ENCODE measurements at regions not wholly inside any gene's neighbourhood (a gene's known extent, or its start where the extent isn't known, plus 50 kb on each side); places are given as distances from the start of the nearest gene placed in this dataset.
A peak's percentile ranks its signal among the peaks of the same experiment; 100 is the strongest.

DNA sequence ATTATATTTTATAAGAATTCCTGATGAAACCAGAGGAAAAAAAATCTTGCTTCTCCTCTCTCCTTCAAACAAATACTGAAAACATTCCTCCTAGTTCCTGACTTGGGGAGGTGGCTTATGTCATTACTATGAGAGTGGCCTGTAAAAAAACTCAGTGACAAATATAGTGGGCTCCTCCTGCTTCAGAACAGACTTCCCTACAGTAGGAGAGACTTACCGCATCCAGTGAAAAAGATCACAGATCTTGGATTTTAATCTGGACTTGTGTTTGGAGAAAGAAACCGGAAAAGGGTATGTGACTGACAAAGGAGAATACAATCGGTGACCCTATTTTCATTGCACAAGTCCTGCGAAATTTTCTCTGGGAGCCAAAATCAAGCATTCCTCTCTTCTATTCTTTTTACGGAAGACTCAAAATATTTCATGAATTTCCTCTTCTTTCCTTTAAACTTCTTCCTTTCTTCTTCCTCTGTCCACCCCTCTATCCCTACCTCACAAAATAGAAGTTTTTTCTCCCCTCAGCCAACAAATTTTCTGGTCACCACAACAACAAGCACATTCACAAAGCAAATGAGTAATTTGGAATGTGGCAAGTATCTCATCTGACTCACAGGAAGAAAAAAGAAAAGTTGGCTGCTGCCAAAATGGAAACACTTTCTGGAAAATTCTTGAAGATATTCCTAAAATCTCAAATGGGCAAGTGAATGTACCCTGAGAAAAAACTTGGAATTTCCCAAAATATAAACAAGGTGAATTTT lies 185.1 kb upstream of the CDKN3 start:
- no peak for ATAC-seq

DNA sequence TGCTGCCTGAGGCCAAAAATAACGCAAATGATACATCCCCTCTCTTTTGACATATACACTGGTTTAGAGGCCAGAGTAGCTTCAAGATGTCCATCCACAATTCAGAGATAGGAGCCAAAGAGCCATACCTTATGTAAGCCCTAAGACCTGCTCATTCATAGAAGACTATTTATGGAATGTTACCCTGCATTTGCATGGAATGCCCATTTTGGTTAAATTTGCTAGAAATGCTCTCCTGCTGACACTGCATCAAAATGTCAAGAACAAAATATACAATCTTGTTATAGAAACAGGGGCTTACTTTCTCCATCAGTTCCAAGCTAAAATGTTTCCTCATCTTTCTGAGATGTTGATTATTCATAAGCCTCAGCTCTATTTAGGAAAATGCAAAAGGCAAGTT lies 183.3 kb upstream of the CDKN3 start:
- no peak for ATAC-seq

DNA sequence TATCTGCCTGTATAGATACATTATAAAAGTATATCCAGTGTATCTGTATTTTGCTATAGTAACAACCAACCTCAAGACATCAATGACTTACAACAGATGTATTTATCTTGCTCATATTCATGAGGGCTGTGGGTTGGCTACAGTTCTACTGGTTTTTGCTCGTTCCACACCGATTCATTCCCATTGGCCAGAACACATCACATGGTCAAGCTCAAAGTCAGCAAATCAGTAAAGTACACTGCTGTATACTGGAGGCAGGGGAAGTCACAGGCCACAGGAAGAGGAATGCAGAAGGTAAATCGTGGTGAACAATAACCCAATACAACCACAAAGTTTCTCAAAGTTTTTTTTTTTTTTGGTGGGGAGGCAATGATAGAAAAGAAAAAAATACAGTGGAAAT lies 180.0 kb upstream of the CDKN3 start:
- ATAC-seq, result no peak

DNA sequence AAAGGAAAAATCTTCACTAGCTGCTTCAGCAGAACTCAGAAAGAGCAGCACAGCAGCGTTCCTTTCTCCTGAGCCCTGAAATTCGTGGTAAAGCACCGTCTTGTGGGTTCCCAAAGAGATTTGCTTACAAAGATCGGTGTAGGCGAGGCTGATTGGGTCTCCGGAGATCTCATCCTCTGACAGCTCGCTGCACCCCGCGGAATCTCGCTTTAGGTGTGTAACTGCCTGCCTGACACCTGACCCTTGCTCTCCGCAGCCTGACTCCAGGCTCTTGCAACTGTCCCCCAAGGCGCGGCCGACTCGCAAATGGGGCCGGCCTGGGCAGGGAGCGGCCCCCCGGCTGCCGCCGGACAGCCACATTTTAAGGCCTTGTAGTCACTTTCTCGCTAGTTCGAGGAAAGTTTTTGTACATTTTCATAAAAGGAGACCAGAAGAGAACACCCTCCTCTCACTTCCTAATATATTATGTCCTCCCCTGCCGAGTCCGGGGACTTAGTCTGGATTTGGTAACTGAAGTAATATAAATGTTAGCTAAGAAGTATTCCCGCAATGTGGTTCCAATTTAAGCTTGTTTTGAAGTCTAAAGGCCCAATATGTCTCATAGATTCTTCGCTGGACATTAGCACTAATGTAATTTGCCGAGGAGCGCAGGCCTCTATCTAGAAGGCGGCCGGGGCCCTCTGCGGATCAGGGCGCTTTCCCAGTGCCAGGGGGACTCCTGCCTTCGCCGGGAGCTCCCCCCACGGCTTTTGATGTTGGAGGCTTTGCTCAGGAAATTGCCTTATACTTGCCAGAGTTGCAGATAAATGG lies 177.3 kb upstream of the CDKN3 start:
- no peak for ATAC-seq

DNA sequence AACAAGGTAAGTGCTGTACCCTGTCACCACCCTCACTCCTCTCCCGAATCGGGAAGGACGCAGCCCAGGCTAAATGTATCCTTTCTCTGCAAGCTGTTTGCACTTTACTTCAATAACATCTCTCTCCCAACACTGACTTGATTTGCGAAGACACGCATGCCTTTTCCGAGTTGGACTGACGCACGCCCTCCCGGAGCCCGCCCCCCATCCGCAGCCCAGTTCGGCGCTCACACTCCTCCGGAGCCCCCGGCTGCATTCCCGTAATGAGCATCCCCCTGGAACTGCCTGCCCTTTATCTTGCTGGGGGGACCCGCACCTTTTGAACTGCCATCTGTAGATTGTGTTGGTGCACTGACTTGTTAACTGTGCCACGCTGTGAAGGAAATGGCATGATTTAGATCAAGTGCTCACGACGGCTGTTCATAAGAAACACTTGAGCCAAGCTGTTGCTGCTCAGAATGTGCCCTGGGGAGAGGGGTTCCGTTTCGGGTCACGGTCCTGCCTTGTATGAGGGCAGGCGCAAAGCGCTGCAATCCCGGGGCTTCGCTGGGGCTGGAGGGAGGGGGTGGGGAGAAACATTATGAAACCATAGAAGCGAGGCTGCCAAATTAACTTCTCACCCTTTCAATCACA lies 176.6 kb upstream of the CDKN3 start:
- ATAC-seq, result no peak

DNA sequence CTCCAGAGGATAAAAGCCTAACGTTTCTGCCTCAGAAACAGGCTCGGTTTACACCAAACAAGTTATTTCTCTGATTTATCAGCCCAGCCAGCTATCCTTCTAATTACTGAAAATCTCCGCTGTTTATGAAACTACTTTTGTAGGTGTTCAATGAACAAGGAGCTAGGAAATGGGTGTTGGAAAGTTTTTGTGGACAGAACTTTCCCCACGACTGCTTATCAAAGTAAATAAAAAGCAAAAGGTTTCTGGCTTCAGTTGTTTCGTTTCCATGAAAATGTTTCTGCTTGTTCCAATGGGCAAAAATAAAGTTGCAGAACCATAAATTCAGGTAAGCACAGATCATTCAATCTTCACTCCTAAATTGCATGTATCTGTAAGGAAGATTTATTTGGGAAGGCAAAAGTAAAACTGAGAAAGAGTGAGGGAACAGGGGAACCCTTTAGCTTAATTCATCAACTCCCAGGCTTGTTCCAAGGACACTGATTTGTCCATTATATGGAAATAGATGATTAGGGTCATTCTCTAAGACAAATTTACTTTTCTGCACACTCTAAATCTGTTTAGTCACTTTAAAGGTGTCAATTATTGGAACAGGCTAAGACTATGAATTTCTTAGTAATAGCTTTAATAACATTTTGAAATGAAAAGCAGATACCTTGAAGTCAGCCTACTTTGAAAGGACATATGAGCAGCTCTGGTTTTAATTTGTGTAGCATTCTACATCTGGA lies 175.9 kb upstream of the CDKN3 start:
- no peak for ATAC-seq

DNA sequence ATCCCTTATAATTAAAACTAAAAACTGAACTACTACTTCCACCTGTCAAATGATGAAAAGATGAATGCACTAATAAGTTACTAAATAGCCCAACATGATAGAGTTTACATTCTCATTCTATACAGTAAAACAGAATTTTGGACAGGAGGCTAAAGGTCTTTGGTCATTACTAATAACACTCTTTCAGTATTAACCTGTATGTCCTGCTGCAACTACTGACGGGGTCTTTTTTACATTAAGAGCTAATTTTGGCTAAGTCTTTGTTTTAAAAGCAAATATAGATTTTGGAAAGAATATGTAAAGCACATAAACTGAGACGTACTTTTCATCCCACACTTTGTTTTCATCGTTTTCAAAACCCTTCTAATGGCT lies 175.4 kb upstream of the CDKN3 start:
- no peak for ATAC-seq

DNA sequence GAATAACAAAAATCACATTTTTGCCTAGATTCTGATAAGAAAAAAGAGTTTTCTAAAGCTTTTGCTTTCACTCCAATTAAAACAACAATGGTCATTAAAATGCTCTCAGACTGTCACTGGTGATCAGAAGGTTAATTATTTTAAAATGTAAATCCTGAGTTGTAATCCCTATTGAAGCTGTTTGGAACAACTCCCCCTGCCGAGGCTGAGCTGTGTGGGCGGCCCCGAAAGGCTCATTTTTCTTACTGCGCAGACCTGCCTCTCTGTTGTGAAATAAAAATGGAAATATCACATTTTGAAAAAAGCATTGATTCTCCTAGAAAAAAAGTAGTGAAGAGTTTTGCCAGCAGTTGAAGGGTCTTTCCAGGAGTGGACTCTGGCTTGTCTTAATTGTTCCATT lies 174.8 kb upstream of the CDKN3 start:
- no peak for ATAC-seq

DNA sequence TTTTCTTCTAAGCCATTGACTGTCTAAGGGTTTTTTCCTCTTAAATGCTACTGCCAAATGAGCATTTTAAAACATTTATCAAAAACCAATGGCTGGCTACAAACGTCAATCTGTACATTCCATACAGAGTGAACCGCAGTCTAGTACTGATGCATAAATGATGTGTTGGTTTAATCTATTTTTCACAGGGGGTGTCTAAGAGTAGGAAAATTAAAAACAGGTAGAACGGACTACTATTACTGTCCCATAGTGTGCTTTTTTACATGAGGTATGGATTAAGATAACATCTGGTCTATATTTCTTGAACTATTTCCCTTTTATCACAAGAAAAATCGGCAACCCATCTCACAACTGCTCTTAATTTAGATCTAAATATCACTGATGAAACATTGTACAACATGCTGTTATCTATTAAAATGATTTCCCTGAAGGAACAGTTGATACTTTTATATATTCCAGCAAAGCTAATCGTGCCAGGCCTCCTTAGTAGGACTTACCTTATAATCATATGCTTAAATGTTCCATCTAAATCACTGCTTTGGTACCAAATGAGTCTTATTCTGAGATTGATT lies 172.9 kb upstream of the CDKN3 start:
- no peak for ATAC-seq

DNA sequence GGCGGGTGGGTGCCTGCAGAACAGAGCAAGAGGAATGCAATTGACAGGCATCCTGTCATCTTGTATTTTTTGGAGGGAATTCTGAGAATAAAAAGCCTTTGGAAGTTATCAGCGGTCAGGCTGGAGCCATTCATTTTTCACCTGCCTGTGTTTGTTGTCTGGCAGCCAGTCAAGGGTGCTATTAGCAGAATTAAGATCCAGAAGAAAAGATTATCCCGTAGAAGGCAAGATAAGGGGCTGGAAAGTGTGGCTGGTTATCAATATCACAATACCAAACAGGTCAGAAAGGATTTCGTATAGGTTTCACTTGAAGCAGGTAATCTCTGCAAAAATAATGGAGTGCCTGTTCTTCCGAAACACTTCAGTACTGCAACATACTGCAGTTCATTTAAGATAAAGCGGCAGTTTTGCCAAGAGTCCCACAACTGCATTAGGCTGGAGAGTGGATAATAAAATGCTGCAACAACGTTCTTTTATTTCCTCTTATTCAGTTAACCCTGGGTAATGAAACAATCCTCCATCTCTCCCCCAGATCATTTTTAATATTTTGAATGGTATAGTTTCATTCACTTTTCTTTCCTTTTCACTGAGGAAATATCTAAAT lies 171.2 kb upstream of the CDKN3 start:
- ATAC-seq, result no peak

DNA sequence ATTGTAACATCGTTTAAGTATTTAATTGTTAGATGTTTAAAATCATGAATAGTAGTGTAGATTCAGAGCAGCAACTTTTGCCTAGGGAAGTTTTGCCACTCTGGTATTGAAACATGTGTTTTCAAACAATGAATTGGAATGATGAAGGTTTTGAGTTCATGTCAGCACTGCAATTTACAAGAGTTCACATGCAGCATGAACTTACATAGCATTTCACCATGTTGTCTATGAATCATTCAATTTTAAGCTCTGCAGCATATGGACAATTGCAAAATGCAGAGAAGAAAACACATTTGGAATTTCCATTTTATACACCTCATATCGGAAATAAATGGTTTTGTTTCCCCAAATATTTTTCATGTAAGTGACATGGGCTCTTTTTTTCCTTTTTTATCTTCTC lies 170.7 kb upstream of the CDKN3 start:
- ATAC-seq, result peak; percentile 43

DNA sequence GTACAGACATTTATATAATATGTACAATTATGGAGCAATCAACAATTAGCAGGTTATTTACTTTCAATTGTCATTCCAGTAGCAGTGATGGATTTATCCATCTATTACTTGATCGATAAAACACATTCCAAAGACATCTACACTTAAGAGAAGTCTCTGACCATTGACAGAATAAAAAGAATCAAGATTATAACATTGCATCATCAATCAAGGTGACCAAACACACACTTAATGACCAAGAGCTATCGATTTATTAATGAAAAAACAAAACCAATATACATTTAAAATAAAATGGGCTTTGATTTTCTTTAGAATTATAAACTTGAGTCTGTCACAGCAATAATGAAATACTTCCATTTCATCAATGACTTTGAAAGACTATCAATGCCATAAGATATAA lies 170.2 kb upstream of the CDKN3 start:
- ATAC-seq, result no peak

DNA sequence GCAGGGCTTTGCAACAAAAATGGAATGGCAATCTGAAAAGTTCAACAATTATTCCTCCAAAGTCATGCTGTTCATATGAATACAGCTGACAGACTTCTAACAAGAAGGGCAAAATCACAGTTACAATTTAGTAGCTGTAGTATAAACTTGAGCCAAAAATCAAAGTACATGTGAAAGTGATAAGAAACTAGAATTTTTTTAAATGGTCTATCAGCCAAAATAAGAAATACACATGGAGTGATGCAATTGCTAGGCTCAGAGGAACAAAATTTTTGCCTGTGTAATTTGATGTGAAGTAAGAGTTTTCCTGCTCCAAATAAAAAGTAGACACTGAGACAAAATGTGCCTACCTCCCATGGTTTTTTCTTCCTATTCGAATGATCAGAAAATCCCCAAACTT lies 167.7 kb upstream of the CDKN3 start:
- ATAC-seq, result no peak

DNA sequence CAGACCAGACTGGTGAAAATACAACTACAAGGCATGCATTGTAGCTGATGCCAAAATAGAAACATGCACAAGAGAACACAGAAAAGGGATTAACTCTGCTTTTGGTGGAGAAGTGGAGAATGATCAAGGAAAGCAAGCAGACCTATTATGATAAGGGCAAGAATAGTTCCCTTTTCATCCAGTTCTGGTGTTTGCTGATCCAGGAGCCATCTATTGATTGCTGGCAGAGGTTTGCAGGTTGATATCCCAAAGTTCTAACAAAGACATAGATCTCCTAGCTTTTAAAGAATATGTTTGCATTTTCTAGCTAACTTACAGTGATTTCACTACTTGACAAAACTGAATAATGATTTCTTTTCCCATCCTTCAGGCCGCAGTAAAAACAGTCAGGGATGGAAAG lies 166.2 kb upstream of the CDKN3 start:
- ATAC-seq, result no peak

DNA sequence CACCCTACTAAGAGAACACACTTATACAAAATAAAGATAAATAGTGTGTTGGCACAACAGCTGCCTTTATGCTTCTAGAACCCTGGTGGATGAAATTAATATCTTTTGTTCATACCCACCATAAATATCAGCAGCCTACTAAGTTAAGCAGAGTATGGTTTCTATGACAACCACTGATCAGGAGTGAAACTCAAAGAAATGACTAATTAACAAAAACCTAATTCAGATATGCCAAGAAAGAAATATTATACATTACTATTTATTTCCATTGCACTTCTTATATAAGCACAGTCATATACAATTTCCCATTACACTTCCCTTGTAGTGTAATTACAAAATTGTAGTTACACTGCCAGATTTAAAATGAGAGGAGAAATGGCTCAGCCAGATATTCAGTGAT lies 164.1 kb upstream of the CDKN3 start:
- ATAC-seq, result no peak

DNA sequence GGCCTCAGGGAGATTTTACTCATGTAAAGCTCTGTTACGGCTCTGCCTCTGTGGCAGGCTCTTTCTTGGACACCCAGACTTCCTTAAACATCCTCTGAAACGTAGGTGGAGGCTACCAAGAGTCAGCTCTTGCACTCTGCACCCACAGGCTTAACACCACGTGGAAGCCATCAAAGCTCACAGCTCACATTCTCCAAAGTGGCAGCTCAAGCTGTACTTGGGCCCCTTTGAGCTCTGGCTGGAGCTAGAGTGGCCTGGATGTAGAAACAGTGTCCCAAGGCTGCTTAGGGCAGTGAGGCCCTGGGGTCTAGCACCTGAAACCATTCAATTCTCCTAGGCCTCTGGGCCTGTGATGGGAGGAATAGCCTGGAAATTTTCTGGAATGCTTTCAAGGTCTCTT lies 155.3 kb upstream of the CDKN3 start:
- no peak for ATAC-seq

DNA sequence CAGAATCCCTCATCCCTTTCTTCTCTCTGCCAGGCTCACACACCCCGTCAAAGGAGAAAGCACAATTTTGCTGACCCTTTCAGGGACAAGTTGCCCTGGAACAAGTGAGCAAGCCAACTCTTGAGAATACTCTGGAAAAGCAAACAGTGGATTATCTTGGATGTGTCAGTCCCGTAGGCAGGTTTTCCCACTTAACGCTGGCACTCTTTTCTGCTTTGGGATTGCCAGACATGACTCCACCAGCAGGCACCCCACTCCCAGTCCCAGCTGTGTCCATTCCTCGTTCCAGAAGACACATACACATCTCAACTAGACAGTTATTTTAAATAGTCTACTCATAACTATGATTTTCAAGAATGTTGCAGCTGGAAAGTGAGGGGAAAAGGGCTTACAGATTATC lies 145.5 kb upstream of the CDKN3 start:
- no peak for ATAC-seq

DNA sequence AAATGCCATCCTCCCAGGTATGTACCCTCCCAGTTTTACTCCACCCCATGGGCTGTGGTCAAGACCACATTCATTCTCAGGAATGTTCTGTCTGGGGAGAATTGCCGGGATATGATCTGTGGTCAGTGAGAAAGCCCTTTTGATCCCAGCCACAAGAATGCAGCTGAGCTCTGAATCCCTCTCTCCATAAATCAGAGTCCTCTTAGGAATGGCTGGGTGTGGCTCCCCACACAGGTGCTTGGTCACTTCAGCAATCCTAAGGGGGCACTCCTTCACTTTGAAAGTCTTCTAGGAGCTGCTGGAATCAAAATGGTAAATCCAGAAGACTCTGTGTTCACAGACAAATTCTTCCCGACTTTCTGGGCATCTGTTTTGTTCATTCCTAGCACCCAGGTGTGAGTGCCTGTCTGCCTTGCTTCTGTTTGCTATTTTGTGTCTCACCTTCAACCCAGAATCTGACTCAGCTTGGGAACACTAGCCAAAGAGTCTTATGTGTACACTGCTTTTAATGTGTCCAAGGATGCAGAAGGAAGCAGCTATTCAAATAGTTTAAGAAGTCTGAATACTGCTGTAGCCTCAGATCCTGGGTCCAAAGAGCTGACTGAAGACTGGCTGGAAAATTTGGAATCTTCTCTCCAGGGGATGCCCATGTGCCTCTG lies 144.6 kb upstream of the CDKN3 start:
- peak; percentile 43 for ATAC-seq

DNA sequence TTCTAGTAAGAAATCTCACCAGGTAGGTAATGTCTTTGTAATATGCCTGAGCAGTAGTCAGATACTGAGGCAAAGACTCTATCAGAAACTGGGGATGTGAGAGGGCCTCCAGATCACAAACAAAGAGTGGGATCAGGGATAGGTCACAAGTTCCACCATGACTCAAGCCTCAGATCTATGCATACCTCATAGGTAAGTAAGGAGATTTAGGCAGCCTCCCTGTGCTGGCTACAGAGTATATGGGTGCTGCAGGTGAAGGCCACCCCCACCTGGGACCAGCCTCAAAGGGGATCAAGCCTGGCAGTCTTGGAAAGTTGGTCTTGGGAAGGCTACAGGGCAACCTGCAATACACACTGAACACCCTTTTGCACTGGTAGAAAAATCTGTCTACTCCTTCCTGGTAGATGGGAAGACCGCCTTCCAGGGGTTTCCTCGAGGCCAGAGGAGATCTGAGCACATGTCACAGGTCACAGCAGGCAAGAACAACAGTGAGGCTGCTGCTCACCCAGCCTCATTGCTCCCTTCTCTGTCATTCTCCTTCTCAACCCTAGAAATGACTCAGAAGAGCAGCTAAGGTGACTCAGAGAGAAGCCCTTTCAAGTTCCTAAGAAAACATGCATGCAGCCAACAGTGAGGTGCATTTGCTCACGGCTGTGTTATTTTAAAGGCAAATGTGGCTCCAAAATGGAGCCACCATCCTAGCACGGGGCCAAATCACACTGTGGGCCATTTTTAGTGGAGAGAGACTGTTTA lies 143.4 kb upstream of the CDKN3 start:
- ATAC-seq, result peak; percentile 94

DNA sequence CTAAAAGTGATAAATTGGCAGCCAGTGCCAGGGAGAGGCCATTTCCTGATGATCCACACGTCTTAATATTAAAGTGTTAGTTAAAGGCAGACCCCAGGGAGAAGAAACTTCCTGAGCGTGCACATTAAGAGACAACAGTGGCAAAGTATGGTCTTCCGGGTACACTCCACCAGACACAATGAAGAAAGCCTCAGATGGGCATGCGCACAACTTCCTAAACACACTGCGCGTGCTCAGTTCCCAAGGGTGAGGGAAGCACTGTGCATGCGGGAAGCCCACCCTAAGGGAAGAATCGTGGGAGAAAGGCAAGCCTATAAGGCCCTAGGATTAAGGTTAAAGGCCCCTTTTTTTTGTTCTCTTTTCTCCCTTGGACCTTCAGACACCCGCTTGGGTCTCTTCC lies 140.7 kb upstream of the CDKN3 start:
- no peak for ATAC-seq

DNA sequence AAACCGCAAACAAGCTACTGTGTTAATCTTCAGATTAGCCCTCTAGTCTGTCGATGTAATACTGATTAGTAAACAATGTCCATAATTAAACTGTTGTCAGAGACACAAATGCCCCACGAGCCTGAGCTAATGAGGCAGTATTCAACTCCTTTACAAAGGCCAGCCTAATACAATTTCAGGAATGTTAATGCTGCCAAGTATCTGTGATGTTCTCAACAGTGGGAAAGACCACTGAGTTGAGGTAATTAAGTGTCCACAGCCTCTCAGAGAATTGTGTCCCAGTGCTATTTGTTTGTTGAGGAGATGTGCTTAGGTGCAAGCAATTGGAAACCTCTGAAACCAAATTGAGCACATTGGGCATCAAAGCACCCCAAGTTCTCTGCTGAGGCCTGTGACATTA lies 139.4 kb upstream of the CDKN3 start:
- ATAC-seq, result no peak

Data from esophagus mucosa (tissue), 1 donor.